ENCODE measurements at regions not wholly inside any gene's neighbourhood (a gene's known extent, or its start where the extent isn't known, plus 50 kb on each side); places are given as distances from the start of the nearest gene placed in this dataset.

DNA sequence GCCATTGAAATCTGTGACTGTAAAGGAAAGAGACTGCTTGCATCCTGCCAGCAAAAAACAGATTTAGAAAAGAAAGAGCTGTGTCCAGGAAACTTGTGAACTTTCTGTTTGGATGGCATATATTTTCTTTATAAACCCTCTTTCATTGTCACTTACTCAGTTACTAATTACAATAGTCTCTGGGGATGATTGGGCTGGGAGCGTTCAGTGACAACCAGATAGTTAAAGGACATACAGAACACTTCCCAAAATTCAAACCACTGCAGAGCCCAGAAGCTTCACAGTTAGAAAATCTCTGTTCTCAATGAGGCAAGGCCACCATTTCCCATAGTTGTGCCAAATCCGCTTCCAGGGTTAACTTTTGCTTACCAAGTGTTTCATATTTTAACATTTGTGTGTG lies 98.6 kb upstream of the TAB2 start:
- DNase-seq, result no peak

DNA sequence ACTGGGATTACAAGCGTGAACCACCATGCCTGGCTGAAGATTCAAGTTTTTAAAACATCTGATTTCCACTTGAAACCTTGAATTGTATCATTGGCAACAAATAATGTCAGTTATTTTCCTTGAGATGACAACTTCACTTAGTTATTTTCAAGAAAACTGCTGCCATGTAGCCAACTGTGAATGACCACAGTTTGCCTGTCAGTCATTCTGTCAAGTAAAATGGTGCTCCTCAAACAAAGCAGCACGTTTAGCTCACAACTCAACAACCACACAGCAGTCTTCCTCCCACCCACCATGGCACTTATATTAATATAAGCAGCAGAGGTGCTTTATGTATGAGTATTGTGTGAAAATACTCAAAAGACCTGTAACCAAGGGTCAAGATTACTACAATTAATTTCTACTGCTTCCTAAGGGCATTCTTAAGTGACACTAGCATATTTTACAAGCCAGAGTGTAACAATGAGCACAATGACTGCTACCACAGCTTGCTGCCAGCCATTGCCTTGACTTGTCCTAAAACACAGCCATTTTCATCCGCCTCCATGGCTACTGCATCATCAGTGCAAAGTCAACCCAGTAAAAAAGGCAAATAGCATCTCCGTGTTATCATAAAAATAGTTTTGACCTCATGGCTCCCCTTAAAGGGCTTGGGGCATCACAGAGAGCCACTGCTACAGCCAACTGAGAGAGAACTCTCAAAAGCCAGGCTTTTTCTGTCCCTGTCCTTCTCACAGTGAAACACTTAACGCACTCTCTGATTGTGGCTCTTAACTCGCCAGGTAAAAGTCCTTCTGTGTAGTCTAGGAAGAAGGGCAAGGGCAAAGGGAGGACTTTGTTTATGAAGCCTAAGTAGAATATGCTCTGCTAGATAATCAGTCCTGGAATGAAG lies 96.4 kb upstream of the TAB2 start:
- DNase-seq, result no peak

DNA sequence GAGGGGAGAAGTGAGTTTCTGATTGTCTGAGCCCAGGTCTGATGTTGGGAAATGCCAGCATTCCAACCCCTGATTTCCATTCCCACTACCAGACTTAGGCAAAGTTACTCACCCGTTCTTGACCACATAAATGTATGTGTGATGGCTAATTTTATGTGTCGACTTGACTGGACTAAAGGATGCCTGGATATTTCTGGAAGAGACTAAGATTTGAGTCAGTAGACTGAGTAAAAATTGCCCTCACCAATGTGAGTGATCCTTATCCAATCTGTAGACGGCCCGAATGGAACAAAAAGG lies 95.8 kb upstream of the TAB2 start:
- no peak for DNase-seq

DNA sequence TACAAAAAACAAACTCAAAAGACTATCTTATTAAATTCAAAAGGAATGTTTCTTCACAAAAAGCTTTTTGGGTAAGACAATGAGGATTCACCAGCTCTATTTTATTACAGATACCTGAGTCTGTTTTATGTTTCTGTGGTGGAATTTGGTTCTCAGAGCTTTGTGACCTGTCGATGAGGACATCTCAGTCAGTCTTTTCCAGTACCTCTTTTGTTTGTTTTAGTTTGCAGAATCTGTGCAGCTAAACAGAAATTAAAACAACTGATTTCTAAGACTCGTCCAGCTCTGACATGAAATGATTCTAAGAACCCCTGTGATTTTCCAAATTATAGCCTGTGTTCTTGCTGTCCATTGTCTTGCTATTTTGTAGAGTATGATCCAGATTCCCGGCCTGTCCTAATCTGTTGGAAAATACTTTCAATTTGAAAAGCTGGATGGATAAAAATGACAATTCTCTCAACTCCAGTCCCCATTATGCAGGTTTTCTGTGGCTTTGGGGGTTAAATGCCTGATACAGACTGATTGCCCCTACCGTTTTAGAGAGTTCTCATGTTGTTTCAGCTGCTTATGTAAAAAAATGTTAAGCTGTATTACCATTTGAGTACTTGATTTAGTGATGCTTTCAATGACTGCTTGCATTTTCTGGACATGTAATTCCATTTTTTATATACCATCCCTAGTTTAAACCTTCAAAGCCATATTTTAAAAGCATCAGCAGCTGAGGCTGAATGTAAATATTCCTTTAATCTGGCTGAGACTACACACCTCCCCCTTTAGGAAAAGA lies 94.2 kb upstream of the TAB2 start:
- no peak for DNase-seq

DNA sequence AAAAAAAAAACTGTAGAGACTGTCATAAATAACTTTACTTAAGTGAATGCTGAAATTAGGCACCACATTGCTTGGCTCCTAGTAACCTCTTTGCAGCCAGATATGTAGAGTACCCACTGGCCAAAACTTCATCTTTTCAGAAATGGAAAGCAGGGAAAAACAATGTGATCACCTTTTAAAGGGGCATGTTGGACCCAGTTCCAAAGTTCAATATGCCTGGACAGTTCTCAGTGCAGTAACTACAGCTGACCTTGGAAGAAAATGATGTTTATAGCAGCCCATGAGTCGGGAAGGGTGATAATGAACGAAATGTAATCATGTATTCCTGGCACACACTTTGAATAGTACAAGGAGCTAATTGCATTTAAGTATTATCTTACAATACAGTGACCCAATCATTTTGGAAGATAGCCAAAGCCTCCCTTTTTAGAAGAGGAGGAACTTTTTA lies 93.6 kb upstream of the TAB2 start:
- no peak for DNase-seq

DNA sequence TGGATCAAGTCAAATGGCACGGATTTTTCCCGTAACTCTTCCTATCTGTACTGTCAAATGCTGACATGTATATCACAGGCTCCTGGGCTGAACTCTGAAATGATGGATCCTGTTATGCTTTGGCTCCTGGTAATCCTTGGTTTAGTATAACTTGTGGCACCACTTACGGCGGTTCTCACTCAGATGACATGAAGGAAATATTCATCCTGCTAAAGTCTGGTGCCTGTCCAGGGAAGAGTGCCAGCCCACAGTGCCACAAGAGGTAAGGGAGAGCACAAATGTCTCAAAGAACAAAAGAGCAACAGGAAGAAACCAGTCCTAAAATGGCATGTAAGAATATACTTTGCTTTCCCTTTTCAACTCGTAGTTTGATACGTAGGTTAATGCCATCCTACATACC lies 93.1 kb upstream of the TAB2 start:
- no peak for DNase-seq

DNA sequence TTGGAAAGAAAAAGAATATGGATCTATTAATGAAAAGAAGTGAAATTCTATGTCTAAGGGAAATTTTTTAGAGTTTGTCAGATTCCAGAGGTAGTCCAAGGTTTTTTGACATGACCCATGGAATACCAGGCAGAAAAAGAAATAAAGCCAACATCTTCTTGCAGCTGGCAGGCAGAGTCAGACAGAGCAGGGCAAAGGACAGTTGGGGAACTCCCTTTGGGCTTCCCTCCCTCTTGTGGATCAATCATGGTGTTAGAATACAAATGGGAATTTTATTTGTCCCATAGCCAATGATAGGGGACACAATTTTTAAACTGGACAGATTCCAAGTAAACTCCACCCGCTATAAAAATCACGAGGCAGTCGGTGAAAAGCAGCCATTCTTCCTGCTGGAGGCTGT lies 92.1 kb upstream of the TAB2 start:
- DNase-seq, result no peak

DNA sequence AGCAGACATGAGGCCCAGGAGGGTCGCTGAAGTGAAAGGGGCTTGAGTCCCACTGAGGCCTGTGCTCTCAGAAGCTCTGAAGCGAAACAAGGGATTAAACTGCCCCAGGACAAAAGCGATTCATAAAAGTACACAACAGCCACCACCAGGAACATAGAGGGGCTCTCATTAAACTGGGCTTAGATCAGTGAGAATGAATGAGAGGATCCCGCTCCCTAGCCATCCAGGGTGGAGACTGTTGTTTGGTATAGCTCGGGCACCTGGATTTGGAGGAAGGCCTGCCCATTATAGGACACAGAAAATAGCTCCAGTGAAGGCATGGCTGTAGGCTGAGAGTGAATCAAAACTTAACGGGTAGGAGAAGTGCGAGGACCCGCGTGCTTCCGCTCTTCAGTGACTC lies 91.6 kb upstream of the TAB2 start:
- no peak for DNase-seq

DNA sequence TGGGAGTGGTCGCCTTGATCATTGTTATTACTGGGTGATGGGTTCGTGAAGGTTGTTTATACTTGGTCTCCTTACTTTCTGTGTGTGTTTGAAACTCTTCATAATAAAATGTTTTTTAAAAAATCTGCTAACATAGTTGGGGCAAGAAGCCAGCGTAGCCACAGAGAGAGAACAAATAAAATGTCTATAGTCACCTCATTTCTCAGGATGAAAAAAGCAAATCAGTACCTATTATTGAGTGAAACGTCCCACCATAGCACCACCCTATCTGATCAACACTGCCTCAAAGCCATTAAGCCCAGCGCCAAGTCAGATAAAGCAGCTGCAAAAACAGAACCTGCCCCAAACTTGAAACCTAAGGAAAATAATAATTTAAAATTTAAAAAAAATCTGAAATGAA lies 89.7 kb upstream of the TAB2 start:
- no peak for DNase-seq

DNA sequence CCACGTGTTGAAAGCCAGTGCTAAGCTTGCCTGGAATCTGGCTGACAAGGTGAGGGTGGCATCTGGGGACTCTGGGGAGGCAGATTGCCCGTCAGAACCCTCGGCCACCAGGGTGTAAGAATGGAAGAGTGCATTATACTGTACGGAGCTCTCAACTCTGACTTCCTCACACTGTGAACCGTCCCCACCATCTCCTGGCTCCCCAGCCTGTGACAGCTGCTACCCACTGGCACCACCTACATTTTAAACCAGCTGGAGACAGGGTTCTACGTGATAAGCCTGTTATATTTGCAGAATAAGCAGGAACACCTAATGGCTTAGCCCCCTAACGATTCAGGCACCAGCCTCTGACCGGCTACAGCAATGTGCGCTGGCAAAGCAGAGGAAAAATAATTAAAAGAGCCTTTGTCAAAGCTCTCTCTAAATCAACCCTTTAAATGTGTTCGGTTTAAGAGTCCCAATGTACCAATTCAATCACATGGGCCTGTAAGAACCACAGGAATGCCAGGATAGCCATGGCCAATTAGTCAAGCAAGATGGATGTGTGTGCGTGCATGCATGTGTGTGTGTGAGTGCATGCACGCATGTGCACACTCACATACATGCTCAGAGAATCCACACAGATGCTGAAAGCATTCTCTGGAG lies 89.1 kb upstream of the TAB2 start:
- peak; percentile 40 for DNase-seq

DNA sequence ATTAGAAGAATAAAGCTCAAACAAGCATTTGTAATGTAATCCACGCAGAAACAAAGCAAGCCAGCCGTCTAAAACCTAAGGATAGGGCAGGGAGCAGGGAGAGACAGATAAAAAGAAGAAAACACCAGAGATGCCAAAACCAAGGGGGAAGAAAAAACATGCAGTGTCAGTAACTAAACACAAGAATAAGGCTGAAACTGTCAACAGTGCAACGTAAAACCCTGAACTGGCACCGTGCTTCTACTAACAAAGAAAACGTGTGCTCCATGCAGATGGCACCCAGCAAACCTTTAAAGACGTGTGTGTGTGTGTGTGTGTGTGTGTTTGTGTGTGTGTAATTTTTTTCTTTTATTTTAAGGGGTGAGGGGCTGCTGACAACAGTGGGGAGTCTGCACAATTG lies 88.4 kb upstream of the TAB2 start:
- no peak for DNase-seq

DNA sequence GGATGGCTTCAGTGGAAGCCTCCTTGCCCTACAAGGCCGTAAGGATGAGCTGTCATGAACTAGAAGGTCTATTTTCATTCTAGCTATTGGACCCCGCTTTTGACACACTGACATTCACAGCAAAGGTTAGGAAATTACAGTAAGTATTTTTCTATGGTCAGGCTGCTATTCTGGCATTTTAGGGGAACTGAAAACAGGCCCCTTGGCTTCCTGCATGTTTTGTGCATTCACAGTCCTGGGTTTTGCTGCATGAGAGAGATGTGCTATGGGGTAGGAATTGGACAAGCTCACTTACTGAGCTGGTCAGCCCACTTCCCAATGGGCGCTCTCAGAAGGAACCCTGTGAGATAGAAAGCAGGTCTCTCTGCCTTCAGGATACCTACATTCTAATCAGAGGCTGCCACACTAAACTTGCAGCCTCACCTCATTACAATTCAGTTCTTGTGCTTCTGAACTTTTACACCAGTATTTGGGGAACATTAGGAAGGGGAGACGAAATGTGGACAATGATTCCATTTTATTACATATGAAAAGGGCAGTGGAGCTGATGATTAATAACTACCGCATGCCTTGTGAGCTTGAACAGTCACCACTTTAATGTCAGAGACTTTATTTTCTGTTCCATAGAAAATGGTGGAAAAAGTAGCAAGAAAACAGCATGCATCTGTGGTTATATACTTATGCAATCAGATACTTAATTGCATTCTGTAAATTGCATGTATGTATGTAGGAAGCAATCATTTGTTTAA lies 86.6 kb upstream of the TAB2 start:
- no peak for DNase-seq

DNA sequence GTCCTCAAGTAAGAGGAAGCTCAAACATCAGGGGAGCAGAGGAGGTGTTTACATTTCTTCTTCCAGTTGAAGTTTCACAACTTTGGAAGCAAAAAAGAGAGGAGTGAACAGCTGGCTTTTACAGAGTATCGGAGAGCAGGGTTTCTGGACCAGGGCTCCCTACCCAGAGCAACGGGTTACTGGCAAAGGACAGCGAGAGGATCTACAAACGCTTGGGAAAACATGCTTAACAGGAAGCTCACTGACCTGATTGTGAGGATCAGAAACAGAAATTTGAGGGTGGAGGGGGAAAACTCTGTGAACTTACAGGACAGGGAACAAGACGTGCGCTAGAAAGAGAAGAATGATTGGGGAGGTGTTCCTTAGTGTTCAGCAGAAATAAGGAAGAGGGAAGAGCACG lies 85.7 kb upstream of the TAB2 start:
- DNase-seq, result no peak

DNA sequence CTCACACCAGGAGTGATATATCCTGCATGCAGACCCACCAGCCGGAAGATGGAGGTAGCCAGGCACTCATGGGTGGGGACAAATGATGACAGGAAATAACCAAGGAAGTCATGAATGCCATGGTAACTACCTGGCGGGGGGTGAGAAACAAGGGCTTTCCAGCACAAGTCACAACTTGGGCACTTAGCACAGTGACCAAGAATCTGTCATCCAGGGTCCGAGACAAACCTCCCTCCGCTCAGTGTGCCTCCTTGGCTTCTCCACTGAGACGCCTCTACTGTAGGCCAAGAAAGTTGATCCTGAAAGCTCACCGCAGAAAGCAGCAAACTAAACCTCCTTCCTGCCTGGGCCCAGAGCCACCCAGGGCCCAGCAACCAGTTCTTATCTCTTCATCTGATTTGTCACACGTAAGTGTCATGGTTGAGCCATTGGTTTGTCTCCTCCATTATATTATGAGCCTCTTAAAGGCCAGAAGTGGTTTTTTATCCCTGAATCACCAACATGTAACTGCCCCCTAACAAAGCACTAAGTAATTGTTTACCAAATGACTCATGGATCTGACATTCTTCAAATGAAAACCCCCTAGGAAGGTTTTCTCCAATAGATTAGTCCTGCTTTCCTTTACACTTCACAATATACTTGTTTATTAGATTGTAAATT lies 84.3 kb upstream of the TAB2 start:
- no peak for DNase-seq

DNA sequence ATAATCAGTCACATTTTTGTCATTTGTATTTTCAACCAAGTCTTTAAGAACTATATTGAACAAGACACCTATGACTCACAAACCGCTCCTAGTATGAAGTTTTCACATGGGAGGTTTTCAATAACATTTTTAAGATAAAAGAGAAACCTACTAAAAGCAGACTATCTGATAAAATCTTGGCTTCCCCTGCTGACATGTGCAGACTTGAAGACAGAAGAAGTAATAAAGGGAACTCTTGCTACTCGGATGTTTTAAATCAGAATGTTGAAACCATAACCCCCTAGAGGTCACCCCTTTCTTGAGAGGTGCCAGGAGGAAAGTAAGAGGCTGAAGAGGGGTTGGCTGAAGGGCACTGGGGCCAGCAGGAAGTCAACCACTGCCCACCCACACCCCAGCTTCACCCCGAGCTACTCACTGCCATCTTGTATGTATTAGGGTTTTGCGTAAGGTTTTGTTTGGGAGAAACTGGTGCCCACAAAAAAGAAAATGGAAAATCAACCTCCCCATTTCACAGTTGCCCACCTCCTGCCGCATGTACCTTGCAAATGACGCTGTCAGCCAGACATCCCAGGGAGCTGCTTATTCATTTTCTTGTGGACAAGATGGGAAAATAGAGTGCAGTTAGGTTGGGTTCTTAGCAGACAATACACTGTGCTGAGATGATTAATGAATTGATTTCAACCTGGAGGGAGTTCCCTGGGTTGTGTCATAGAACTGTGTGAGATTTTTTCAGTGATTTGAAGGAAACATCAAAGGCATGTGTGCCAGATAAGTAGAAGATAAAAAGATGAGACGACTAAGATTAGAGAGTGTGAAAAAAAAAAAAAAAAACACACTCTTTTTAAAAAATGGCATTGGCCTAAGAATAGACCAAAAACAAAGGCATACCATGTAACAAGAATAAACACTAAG lies 83.2 kb upstream of the TAB2 start:
- no peak for DNase-seq

DNA sequence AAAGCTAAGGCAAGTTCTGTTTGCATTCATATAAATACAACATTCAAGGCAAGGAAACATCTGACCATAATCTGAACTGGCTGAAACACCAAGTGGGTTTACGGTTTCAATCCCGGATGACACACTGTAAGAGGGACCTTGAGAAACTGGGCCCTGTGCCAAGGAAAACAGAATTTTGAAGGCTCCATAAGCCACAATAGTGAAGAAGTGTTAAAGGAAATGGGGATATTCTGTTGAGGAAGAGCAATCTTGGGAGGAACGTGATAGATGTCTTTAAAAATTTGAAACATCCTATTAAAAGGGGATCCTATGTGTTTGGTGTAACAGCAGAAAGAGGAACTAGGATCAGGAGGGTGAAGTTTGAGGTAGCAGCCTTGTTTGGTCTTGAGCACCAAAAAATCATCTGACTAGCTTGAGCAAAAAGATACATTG lies 82.4 kb upstream of the TAB2 start:
- DNase-seq, result no peak

DNA sequence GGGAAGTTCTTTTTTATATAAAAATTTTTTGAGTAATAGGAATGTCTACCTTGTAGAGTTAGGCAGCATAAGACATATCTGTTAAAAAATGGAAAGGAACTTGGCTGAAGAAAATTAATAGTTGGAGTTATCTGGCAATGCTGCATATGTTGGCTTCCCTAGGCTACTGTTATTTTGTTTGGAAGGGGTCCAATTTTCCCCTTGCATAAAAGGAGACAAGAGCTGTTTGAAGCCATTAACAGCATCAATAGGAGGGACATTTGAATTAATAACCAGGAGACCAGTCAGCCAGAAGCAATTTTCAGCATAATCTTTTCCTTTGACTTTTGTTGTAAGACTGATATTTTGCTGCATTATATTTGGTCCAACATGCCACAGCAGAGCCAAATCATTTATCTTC lies 80.9 kb upstream of the TAB2 start:
- DNase-seq, result no peak

DNA sequence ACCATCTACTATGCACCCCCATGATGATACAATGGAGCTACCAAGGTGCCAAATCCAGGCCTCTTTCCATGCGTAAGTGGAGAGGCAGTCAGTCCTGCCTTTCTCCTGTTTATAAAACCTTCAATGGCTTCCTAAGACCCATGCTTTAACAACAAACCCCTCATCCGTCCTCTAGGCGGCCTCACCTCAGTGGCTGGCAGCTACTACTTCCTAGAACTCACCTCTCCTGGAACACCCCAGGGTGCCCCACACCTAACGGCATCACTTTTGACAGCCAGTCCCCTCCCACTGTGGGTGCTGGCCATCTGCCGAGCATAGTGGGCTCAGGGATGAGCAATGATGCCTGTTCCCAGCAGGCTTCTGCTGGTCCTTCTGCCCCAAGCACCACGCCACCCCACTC lies 80.0 kb upstream of the TAB2 start:
- DNase-seq, result no peak

DNA sequence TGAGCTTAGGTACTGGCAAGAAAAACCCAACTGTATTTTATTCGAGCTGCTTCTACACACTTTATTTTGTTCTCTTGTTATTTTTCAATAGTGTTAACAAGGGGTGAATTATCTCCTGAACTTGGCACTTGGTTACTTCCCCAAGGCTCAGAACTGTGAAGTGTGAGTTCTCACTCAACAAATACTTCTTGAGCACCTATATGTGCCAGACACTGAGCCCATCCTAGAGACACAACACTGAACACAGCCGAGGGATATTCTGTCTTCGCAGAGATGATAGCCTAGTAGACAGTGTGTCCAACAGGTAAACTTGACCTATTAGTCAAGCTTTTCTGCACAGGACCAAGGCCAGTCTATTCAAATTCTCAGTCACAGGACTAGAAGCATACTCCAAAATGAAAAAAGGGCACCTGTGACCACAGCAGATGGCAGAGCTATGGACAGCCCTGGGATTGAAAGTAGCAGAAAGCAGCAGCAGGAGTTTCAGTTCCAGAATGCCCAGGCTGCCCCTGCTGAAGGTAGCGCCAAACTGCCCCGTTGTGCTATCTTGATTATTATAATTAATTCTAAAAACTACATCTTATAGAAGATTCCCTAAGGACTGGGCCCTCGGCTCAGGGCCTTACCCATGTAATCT lies 77.8 kb upstream of the TAB2 start:
- DNase-seq, result no peak

DNA sequence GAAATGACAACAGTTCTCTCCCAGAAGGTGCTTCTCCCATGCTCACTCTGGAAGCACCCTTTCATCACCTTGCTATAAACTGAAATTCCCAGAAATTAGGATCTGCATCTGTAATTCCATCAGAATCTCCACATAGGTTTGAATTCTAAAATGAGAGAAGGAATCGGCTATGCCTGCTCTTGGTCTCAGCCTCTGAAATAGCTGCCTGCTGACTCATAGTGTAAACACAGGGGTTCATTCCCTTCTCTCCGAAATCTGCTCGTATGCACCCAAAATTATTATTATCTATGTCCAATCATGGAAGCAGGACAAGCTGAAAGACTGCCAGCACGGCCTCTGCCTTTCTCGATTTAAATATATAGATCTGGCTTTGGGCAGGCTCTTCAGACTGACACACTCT lies 74.6 kb upstream of the TAB2 start:
- DNase-seq, result no peak

DNA sequence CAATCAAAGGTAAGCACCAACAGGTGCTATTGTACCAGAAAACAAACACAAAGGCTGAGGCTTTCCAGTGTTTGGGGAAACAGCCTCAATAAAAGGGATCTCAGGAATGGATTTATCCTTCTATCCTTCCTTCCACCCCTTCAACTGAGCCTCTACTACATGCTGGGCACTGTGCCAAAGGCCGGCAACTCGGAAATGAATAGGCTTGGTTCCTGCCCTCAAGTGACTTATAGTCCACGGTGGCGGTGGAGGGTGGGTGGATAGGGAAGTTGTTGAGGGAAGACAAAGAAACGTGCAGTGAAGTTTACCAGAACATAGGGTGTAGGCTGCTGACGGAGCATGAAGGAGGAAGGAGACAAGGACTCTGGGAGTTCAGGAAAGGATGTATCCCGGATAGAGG lies 73.4 kb upstream of the TAB2 start:
- DNase-seq, result no peak
